K562 (cell line): ENCODE measurements at regions not wholly inside any gene's neighbourhood (a gene's known extent, or its start where the extent isn't known, plus 50 kb on each side); places are given as distances from the start of the nearest gene placed in this dataset.

ENCODE experiments used
- EZH2 ChIP-seq: IDR thresholded peaks from 2 replicates; pipeline ENCODE4 v1.6.1; 2012; ENCODE audit warnings: low read depth, mild to moderate bottlenecking, inconsistent platforms, low read length, borderline replicate concordance
- FUS ChIP-seq: fragments of 200-400 bp; formaldehyde crosslinking; optimal IDR thresholded peaks from 2 replicates; pipeline ENCODE3; 2017; ENCODE audit warnings: low read depth, low read length
- HDAC3 ChIP-seq: fragments of 450-650 bp; IDR thresholded peaks from 2 replicates; pipeline ENCODE4 v1.6.1; 2018; ENCODE audit warnings: borderline replicate concordance, mild to moderate bottlenecking, moderate library complexity; ENCODE audit not compliant: partially characterized antibody
- HLTF ChIP-seq: fragments of 450-650 bp; IDR thresholded peaks from 2 replicates; pipeline ENCODE4 v1.6.1; 2016
- TBL1XR1 ChIP-seq, 2 experiments: IDR thresholded peaks; 2 replicates each; pipeline ENCODE4 v1.6.1; 2012; ENCODE audit warnings: improper control_type of control experiment in 2 of 2, low read length in 2 of 2, mild to moderate bottlenecking in 1 of 2
- TFE3 ChIP-seq: fragments of 450-650 bp; formaldehyde crosslinking; IDR thresholded peaks from 2 replicates; pipeline ENCODE4 v1.4.0; 2020; ENCODE audit warnings: mild to moderate bottlenecking, mixed read lengths
- TOE1 ChIP-seq, 2 experiments: fragments of 450-650 bp in 1 of 2; sonication (generic) in 1 of 2; formaldehyde crosslinking in 1 of 2; IDR thresholded peaks; 2 replicates each; pipeline versions ENCODE4 v1.7.1 to v1.8.0; 2016 to 2022; ENCODE audit warnings: borderline replicate concordance in 2 of 2, mild to moderate bottlenecking in 2 of 2, antibody characterized with exemption in 1 of 2, inconsistent platforms in 1 of 2, low read depth in 1 of 2, missing genetic modification reagents in 1 of 2, moderate library complexity in 1 of 2
- ZFP91 ChIP-seq: sonication (generic); formaldehyde crosslinking; IDR thresholded peaks from 2 replicates; pipeline ENCODE4 v1.8.0; 2022; ENCODE audit warnings: mild to moderate bottlenecking, missing genetic modification reagents
- ZNF133 ChIP-seq: fragments of 250-450 bp; sonication (Bioruptor Pico); IDR thresholded peaks from 2 replicates; pipeline ENCODE4 v1.4.0; 2020; ENCODE audit warnings: mild to moderate bottlenecking
- ZNF407 ChIP-seq: fragments of 450-650 bp; IDR thresholded peaks from 2 replicates; pipeline ENCODE4 v1.6.1; 2016; ENCODE audit warnings: low read depth
- ZNF639 ChIP-seq, 2 experiments: fragments of 200-800 bp in 1 of 2; sonication (Bioruptor generic) in 1 of 2; sonication (generic) in 1 of 2; formaldehyde crosslinking in 1 of 2; IDR thresholded peaks in 1 of 2; conservative IDR thresholded peaks in 1 of 2; 2 replicates each; pipeline versions ENCODE4 v1.5.0 to v1.6.1; 2016 to 2020; ENCODE audit warnings: missing compliant biosample characterization in 1 of 2, missing genetic modification characterization in 1 of 2, missing genetic modification reagents in 1 of 2
- TF ChIP-seq, protein P1 (sequence below): fragments of 450-650 bp; formaldehyde crosslinking; IDR thresholded peaks from 2 replicates; pipeline ENCODE4 v1.4.0; 2022; ENCODE audit warnings: missing genetic modification characterization

DNA sequence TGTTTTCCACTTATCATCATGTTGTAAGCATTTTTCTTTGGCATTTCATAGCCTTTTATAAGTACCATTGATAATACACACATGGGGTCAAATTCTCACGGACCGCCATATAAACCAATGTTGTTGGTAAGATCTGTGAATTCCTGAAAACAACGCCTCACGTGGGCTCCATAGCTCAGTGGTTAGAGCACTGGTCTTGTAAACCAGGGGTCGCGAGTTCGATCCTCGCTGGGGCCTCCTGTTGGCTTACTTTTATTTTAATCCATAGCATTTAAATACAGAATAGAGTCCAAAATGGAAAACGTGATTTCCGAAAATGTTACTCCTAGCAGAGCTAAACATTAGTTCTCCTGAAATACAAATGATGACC is 83.1 kb downstream of the HHIPL2 start (continued):
- no peak for TF ChIP-seq TFE3 (CRISPR knock-in tag)
- no peak for TF ChIP-seq ZNF133 (CRISPR knock-in tag)
- TF ChIP-seq FUS: no peak
- no peak for TF ChIP-seq HLTF
- no peak for TF ChIP-seq EZH2
- 0 out of 2 replicates have a peak, but pooled peaks have one; percentile 19 for TF ChIP-seq ZFP91 (CRISPR knock-in tag)
- TF ChIP-seq, protein P1, sequence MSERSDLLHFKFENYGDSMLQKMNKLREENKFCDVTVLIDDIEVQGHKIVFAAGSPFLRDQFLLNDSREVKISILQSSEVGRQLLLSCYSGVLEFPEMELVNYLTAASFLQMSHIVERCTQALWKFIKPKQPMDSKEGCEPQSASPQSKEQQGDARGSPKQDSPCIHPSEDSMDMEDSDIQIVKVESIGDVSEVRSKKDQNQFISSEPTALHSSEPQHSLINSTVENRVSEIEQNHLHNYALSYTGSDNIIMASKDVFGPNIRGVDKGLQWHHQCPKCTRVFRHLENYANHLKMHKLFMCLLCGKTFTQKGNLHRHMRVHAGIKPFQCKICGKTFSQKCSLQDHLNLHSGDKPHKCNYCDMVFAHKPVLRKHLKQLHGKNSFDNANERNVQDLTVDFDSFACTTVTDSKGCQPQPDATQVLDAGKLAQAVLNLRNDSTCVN (CRISPR knock-in tag): no peak
- peak; percentile 10; the same call in 1 of the 2 replicates for TF ChIP-seq ZNF407
- TF ChIP-seq TOE1 (IDR thresholded peaks at IDR 0.05; ENCODE audit: borderline replicate concordance): no peak
- no peak for TF ChIP-seq TOE1 (CRISPR knock-in tag; IDR thresholded peaks at IDR 0.05; ENCODE audit: borderline replicate concordance, low read depth)
- peak in 1 of 2 experiments; percentile 23; a peak in 2 of 4 replicates for TF ChIP-seq TBL1XR1 (IDR thresholded peaks at IDR 0.05; ENCODE audit: low read length in 2 of 2)
- peak; percentile 62 for TF ChIP-seq HDAC3
- no peak for TF ChIP-seq ZNF639 (CRISPR knock-in tag; conservative IDR thresholded peaks at IDR 0.05 in 1 of 2, IDR thresholded peaks at IDR 0.05 in 1 of 2)
